Vagina (tissue), 2 donors: ENCODE measurements at regions not wholly inside any gene's neighbourhood (a gene's known extent, or its start where the extent isn't known, plus 50 kb on each side); places are given as distances from the start of the nearest gene placed in this dataset.

Experiments used
- DNase-seq, 2 donors: peaks; one replicate each; pipeline ENCODE4 v3.0.0-alpha.2; 2017; ENCODE audit errors: extremely low spot score in 2 of 2
- H3K27ac ChIP-seq: fragments of 200-600 bp; sonication (generic); one replicate; pipeline ENCODE4 v1.5.1; 2019
- H3K27me3 ChIP-seq: fragments of 200-600 bp; sonication (generic); one replicate; pipeline ENCODE4 v1.5.1; 2019
- H3K36me3 ChIP-seq, 2 donors: fragments of 200-600 bp; sonication (generic); one replicate each; pipeline ENCODE4 v1.5.1; 2017 to 2019
- H3K4me1 ChIP-seq: fragments of 200-600 bp; sonication (generic); one replicate; pipeline ENCODE4 v1.5.1; 2019
- H3K4me3 ChIP-seq, 2 donors: fragments of 200-600 bp; sonication (generic); 1 replicate in 1 of 2; 2 replicates in 1 of 2; pipeline ENCODE4 v1.5.1; 2016 to 2019
- H3K9me3 ChIP-seq: fragments of 200-600 bp; sonication (generic); one replicate; pipeline ENCODE4 v1.5.1; 2019
- POLR2A ChIP-seq, 2 donors: fragments of 450-650 bp; IDR thresholded peaks; one replicate each; pipeline ENCODE4 v1.6.1; 2017; ENCODE audit warnings: antibody characterized with exemption in 2 of 2, mild to moderate bottlenecking in 2 of 2, moderate library complexity in 2 of 2
- POLR2AphosphoS5 ChIP-seq, 2 donors: sonication (generic); formaldehyde crosslinking; IDR thresholded peaks; one replicate each; pipeline ENCODE4 v1.9.0; 2017; ENCODE audit warnings: antibody characterized with exemption in 2 of 2, mild to moderate bottlenecking in 2 of 2, low read depth in 1 of 2; ENCODE audit not compliant: insufficient read depth in 1 of 2
- intact Hi-C: fragments of 100-400 bp; cut with DNase I; formaldehyde crosslinking; loops from one replicate; pipeline ENCODE4 v1.15.1; 2023
- TF ChIP-seq, protein P1 (sequence below), 3 experiments: fragments of 450-650 bp in 2 of 3; fragments of 200-600 bp in 1 of 3; sonication (generic) in 1 of 3; IDR thresholded peaks; one replicate each; pipeline ENCODE4 v1.5.1; 2017 to 2019; ENCODE audit warnings: antibody characterized with exemption in 3 of 3, mild to moderate bottlenecking in 2 of 3, moderate library complexity in 2 of 3

DNA sequence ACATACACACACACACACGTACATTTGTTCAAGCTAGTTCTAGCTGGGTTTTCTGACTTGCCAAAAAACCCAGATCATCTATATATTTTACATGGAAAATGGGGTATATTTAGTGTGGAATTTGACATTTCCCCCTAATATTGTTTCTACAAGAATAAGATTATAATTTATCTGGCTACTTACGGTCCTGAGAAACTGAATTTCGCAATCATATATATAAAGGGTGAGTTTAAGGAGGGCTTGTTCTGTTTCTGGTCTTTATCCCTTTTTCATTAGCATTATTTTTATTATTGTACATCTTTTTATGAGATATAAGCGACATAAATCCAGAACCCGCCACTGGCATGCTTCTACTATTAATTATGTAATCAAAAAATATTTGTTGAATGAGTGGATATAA, 528.9 kb downstream of the TMX3 start:
- DNase-seq, result no peak
- Histone ChIP-seq H3K4me1 (no peaks in the 10 kb centered on the region), H3K36me3 (no peaks in the 10 kb centered on the region), H3K27ac (no peak overlapping the region), H3K27me3 (no peaks in the 10 kb centered on the region), H3K9me3 (no peaks in the 10 kb centered on the region), H3K4me3 (no peak overlapping the region)
- TF ChIP-seq POLR2AphosphoS5 (IDR thresholded peaks at IDR 0.05; ENCODE audit: insufficient read depth in 1 of 2, low read depth in 1 of 2), result no peak
- no peak for TF ChIP-seq POLR2A (IDR thresholded peaks at IDR 0.05)
- TF ChIP-seq, protein P1, sequence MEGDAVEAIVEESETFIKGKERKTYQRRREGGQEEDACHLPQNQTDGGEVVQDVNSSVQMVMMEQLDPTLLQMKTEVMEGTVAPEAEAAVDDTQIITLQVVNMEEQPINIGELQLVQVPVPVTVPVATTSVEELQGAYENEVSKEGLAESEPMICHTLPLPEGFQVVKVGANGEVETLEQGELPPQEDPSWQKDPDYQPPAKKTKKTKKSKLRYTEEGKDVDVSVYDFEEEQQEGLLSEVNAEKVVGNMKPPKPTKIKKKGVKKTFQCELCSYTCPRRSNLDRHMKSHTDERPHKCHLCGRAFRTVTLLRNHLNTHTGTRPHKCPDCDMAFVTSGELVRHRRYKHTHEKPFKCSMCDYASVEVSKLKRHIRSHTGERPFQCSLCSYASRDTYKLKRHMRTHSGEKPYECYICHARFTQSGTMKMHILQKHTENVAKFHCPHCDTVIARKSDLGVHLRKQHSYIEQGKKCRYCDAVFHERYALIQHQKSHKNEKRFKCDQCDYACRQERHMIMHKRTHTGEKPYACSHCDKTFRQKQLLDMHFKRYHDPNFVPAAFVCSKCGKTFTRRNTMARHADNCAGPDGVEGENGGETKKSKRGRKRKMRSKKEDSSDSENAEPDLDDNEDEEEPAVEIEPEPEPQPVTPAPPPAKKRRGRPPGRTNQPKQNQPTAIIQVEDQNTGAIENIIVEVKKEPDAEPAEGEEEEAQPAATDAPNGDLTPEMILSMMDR (IDR thresholded peaks at IDR 0.05), result no peak
- intact Hi-C loops, result no loop called here

DNA sequence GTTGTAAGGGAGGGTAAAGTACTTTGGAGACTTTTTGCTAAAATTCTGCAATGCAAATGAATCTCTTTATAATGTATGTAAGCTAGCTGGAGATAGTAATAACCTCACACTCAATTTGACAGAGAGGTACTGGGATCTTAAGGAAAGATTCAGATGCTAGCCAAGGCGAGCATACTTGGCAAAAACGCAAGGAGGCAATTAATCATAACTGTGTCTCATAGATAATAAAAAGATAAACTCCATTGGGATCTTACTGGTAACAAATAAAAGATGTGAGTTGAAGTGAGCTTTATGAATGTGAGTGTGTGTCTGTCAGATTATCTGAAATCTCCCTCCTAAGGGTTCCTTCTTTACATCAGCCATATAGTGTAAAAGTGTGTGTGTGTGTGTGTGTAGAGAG, 533.0 kb downstream of the TMX3 start:
- Histone ChIP-seq H3K4me1 (no peaks in the 10 kb centered on the region), H3K9me3 (no peaks in the 10 kb centered on the region), H3K4me3 (no peak overlapping the region), H3K36me3 (no peaks in the 10 kb centered on the region), H3K27ac (no peak overlapping the region), H3K27me3 (no peaks in the 10 kb centered on the region)
- no peak for DNase-seq
- intact Hi-C loops, result no loop called here
- TF ChIP-seq, protein P1 (IDR thresholded peaks at IDR 0.05), result no peak
- TF ChIP-seq POLR2AphosphoS5 (IDR thresholded peaks at IDR 0.05; ENCODE audit: insufficient read depth in 1 of 2, low read depth in 1 of 2) (no peak), POLR2A (IDR thresholded peaks at IDR 0.05) (no peak)

DNA sequence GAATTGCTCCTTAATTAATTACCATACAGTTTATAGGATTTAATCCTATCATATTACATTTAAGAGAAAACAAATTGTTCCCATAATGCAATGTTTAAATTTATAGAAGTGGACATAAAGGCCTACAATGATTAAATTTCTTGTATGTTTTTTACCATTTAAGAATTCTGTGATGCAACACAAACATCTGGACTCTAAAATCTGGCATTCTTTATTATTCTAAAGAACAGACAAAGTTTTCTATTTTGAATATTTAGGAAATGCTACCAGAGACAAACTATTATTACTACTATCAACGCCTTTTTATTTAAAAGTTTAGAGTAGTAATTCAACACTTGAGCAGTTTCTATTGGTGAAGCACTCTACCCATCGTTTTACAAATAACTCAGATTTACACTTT, 535.1 kb downstream of the TMX3 start:
- no peak for DNase-seq
- no peak for TF ChIP-seq POLR2A (IDR thresholded peaks at IDR 0.05)
- TF ChIP-seq, protein P1 (IDR thresholded peaks at IDR 0.05), result no peak
- no peak for TF ChIP-seq POLR2AphosphoS5 (IDR thresholded peaks at IDR 0.05; ENCODE audit: insufficient read depth in 1 of 2, low read depth in 1 of 2)
- Histone ChIP-seq H3K9me3 (no peaks in the 10 kb centered on the region), H3K36me3 (no peaks in the 10 kb centered on the region), H3K27ac (no peak overlapping the region), H3K4me3 (no peak overlapping the region), H3K27me3 (no peaks in the 10 kb centered on the region), H3K4me1 (no peaks in the 10 kb centered on the region)
- intact Hi-C loops, result no loop called here

DNA sequence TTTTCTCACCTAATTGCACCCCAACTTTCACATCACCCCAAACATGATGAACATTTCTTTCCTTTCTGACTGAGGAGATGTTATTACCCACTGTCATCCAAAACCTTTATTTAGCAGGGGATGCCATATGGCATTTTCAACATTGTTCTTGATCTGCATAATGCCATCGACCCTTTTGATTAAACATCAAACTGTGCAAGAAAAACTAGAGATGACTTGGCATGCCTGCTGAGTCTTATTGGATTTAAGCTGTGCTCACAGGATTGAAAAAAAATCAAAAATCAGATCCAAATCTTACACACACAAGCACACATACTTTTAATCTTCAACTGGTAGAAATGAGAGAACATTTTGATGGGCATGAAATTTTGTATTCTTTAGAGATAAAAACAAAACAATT, 536.0 kb downstream of the TMX3 start:
- no peak overlapping the region for H3K27ac ChIP-seq
- no peaks in the 10 kb centered on the region for H3K36me3 ChIP-seq
- H3K9me3 ChIP-seq, result no peaks in the 10 kb centered on the region
- TF ChIP-seq POLR2AphosphoS5 (IDR thresholded peaks at IDR 0.05; ENCODE audit: insufficient read depth in 1 of 2, low read depth in 1 of 2) (no peak), POLR2A (IDR thresholded peaks at IDR 0.05) (no peak)
- TF ChIP-seq, protein P1 (IDR thresholded peaks at IDR 0.05), result no peak
- intact Hi-C loops, result no loop called here
- H3K27me3 ChIP-seq, result no peaks in the 10 kb centered on the region
- no peak overlapping the region for H3K4me3 ChIP-seq
- no peak for DNase-seq
- H3K4me1 ChIP-seq, result no peaks in the 10 kb centered on the region

DNA sequence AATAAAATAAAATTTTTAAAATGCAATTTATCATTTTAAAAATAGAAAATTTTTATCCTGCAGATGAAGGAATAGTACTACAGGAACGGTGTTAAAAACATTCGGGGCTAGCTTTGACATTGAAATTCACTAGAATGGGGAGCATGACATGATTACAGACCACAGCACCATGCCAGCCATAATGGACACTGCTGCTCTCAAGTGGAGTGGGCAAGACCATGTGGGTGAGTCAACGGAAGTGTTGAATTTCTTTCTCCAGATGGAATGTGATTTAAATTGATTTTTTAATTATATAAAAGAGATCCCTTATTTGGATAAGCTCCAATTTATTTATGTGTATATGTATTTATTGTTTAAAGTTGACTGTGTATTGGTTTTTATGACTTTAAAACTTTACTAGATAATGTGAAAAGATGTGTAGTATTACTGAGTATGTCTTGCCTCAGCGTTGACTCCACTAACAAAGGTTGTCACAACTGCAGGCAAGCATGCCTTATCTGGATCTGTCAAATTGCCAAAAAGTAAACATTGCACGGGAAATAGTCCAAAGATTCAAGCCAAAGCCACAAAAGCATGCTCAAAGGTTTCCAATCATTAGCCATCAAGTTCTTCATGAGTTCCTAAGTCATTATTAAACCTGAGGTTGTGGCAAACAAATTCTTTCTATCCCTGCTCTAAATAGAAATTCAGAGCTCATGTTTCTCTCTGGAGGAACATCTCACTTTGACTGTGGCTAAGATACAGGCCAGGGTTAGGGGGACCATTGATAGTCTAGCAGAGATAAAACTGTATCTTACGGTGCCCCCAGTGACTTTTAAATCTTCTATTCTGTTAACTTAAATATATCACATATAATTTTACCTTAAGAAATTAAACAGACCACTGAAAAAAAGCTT, 536.9 kb downstream of the TMX3 start:
- Histone ChIP-seq H3K27me3 (no peaks in the 10 kb centered on the region), H3K9me3 (no peaks in the 10 kb centered on the region), H3K27ac (no peak overlapping the region), H3K36me3 (no peaks in the 10 kb centered on the region), H3K4me3 (no peak overlapping the region), H3K4me1 (no peaks in the 10 kb centered on the region)
- TF ChIP-seq POLR2A (IDR thresholded peaks at IDR 0.05) (no peak), POLR2AphosphoS5 (IDR thresholded peaks at IDR 0.05; ENCODE audit: insufficient read depth in 1 of 2, low read depth in 1 of 2) (no peak)
- TF ChIP-seq, protein P1 (IDR thresholded peaks at IDR 0.05), result no peak
- intact Hi-C loops, result no loop called here
- DNase-seq, result no peak
